GM12878 (cell line): ENCODE measurements at regions not wholly inside any gene's neighbourhood (a gene's known extent, or its start where the extent isn't known, plus 50 kb on each side); places are given as distances from the start of the nearest gene placed in this dataset.

ENCODE experiments used
- ATAC-seq: fragments of 200-7000 bp; cut with Tn5 transposase; 3 replicates; pipeline ENCODE4 v1.9.1; 2020; ENCODE audit warnings: mild to moderate bottlenecking, moderate library complexity
- BruUV-seq: library from RNA; stranded (reverse); fragments of 400-500 nt; replicated peaks from 2 replicates; lab custom pipeline; 2021; lab: Mats Ljungman, UMichigan
- CTCF ChIA-PET: fragments of 300-600 bp; sonication (Branson Sonifier 250); formaldehyde crosslinking; extraction: SDS; loops from one replicate; lab custom pipeline; 2021; ENCODE audit warnings: inconsistent platforms; lab: Yijun Ruan, JAX
- POLR2A ChIA-PET: fragments of 350-600 bp; formaldehyde crosslinking; extraction: SDS; loops from one replicate; lab custom pipeline; 2021; ENCODE audit warnings: inconsistent platforms; lab: Charles Lee
- RAD21 ChIA-PET: fragments of 300-600 bp; sonication (Branson Sonifier 250); formaldehyde crosslinking; loops from one replicate; lab custom pipeline; 2023; ENCODE audit warnings: antibody characterized with exemption; ENCODE audit not compliant: unreplicated experiment; lab: Charles Lee
- SMC1A ChIA-PET: fragments of 300-600 bp; sonication (Branson Sonifier 250); formaldehyde crosslinking; loops from one replicate; lab custom pipeline; 2023; ENCODE audit not compliant: unreplicated experiment, uncharacterized antibody; lab: Charles Lee
- DNase-seq: peaks from one replicate; pipeline ENCODE4 v3.0.0-alpha.2; 2011; ENCODE audit warnings: low read depth, low spot score
- FAIRE-seq: peaks from 3 replicates; lab custom pipeline; 2011; peaks lifted over from hg19 to GRCh38; lab: Jason Lieb, UNC
- H2AFZ ChIP-seq: 2 replicates; pipeline ENCODE4 v1.6.0; 2011; ENCODE audit warnings: low read depth, low read length, control low read depth; ENCODE audit not compliant: control insufficient read depth
- H3K27ac ChIP-seq: 2 replicates; pipeline ENCODE4 v1.5.1; 2011; ENCODE audit warnings: control low read depth; ENCODE audit not compliant: control insufficient read depth, insufficient read depth
- H3K27me3 ChIP-seq, 2 experiments: replicated peaks in 1 of 2; 2 replicates each; pipeline versions ENCODE4 v1.6.0 to v1.6.1; 2011; ENCODE audit warnings: low read length in 1 of 2; ENCODE audit not compliant: control insufficient read depth in 2 of 2, insufficient read depth in 2 of 2
- H3K36me3 ChIP-seq, 2 experiments: 2 replicates each; pipeline ENCODE4 v1.5.1; 2011; ENCODE audit warnings: low read length in 1 of 2; ENCODE audit not compliant: control insufficient read depth in 2 of 2, insufficient read depth in 2 of 2
- H3K4me1 ChIP-seq: 2 replicates; pipeline ENCODE4 v1.6.1; 2011; ENCODE audit warnings: mild to moderate bottlenecking, low read length, moderate library complexity, mixed read lengths; ENCODE audit not compliant: control insufficient read depth, insufficient read depth
- H3K4me2 ChIP-seq: 2 replicates; pipeline ENCODE4 v1.6.0; 2011; ENCODE audit warnings: control low read depth; ENCODE audit not compliant: control insufficient read depth, insufficient read depth
- H3K4me3 ChIP-seq: fragments of 200-600 bp; sonication (generic); 2 replicates; pipeline ENCODE4 v1.5.1; 2016
- H3K79me2 ChIP-seq: 2 replicates; pipeline ENCODE4 v1.6.0; 2011; ENCODE audit warnings: low read length; ENCODE audit not compliant: control insufficient read depth, insufficient read depth
- H3K9ac ChIP-seq: 2 replicates; pipeline ENCODE4 v1.8.0; 2011; ENCODE audit warnings: low read length, control low read depth, mixed read lengths; ENCODE audit not compliant: control insufficient read depth, insufficient read depth
- H3K9me3 ChIP-seq: replicated peaks from 3 replicates; pipeline ENCODE4 v1.5.1; 2011; ENCODE audit warnings: mild to moderate bottlenecking, low read length; ENCODE audit not compliant: control insufficient read depth, insufficient read depth
- H4K20me1 ChIP-seq: 2 replicates; pipeline ENCODE4 v1.6.0; 2011; ENCODE audit not compliant: control insufficient read depth, insufficient read depth
- CBX3 ChIP-seq: fragments of 200-600 bp; sonication (generic); IDR thresholded peaks from 2 replicates; pipeline ENCODE4 v1.6.1; 2016; ENCODE audit warnings: low read depth, borderline replicate concordance
- CEBPB ChIP-seq, 2 experiments: fragments of 150-350 bp in 1 of 2; IDR thresholded peaks; 2 replicates each; pipeline ENCODE4 v1.6.1; 2012 to 2014; ENCODE audit warnings: low read depth in 2 of 2, low read length in 2 of 2, borderline replicate concordance in 1 of 2, inconsistent platforms in 1 of 2
- E4F1 ChIP-seq: fragments of 450-650 bp; IDR thresholded peaks from 2 replicates; pipeline ENCODE4 v1.6.1; 2018; ENCODE audit warnings: borderline replicate concordance, mild to moderate bottlenecking; ENCODE audit not compliant: partially characterized antibody
- HDAC6 ChIP-seq: fragments of 200-600 bp; sonication (generic); IDR thresholded peaks from one replicate; pipeline ENCODE4 v1.8.0; 2017; ENCODE audit warnings: antibody characterized with exemption; ENCODE audit not compliant: unreplicated experiment
- KLF5 ChIP-seq: fragments of 450-650 bp; IDR thresholded peaks from 2 replicates; pipeline ENCODE4 v1.6.1; 2014; ENCODE audit warnings: mild to moderate bottlenecking; ENCODE audit not compliant: partially characterized antibody
- POLR2A ChIP-seq: IDR thresholded peaks from 2 replicates; pipeline ENCODE4 v1.6.1; 2011; ENCODE audit warnings: low read depth, mild to moderate bottlenecking, low read length
- RBBP5 ChIP-seq: fragments of 200-600 bp; sonication (generic); conservative IDR thresholded peaks from 2 replicates; pipeline ENCODE4 v1.6.1; 2016
- SMAD5 ChIP-seq: IDR thresholded peaks from 2 replicates; pipeline ENCODE4 v1.6.1; 2016; ENCODE audit warnings: antibody characterized with exemption, low read depth
- WGBS: methylation state at CpG from one replicate; pipeline ENCODE4 v1.1.6; 2016; ENCODE audit warnings: low lambda C conversion rate; ENCODE audit not compliant: insufficient replicate concordance, insufficient coverage; ENCODE audit errors: missing lambda C conversion rate; 5-methylcytosine and 5-hydroxymethylcytosine counted together
- in situ Hi-C: fragments of 300-500 bp; cut with MboI; formaldehyde crosslinking; loops from 9 replicates; pipeline ENCODE4 v1.14.3; 2018; ENCODE audit warnings: mixed read lengths
- intact Hi-C: fragments of 100-400 bp; cut with micrococcal nuclease; formaldehyde crosslinking; loops from one replicate; pipeline ENCODE4 v1.14.2; 2022; ENCODE audit not compliant: unreplicated experiment
- TF ChIP-seq, protein P1 (sequence below), 3 experiments: IDR thresholded peaks in 2 of 3; conservative IDR thresholded peaks in 1 of 3; 2 replicates each; pipeline ENCODE4 v1.5.1; 2011; ENCODE audit warnings: low read depth in 3 of 3, low read length in 3 of 3, mild to moderate bottlenecking in 3 of 3, control low read depth in 2 of 3, moderate library complexity in 2 of 3, inconsistent platforms in 1 of 3, mixed read lengths in 1 of 3; ENCODE audit not compliant: control insufficient read depth in 2 of 3, insufficient read depth in 1 of 3; ENCODE audit errors: extremely low read depth in 1 of 3
- TF ChIP-seq, protein P2 (sequence below): IDR thresholded peaks from 2 replicates; pipeline ENCODE4 v1.6.1; 2011; ENCODE audit warnings: borderline replicate concordance, low read depth, mild to moderate bottlenecking, moderate library complexity, mixed read lengths, low read length; ENCODE audit not compliant: insufficient read depth; ENCODE audit errors: extremely low read length

- ChIA-PET RAD21 (no interaction called here), SMC1A (no interaction called here), CTCF (no interaction called here), POLR2A (no interaction called here)
- no peak for TF ChIP-seq RBBP5
- in situ Hi-C loops (no loop called here), intact Hi-C loops (no loop called here)
- DNase-seq: no peak
- no peak overlapping the region for H3K27ac ChIP-seq
- no peaks in the 10 kb centered on the region for H3K4me1 ChIP-seq
- no peaks in the 10 kb centered on the region; the same call in 2 of the 3 replicates for H3K9me3 ChIP-seq
- no peak for ATAC-seq
- no peaks in the 10 kb centered on the region for H3K79me2 ChIP-seq
- no peak overlapping the region for H3K4me2 ChIP-seq
- no peaks in the 10 kb centered on the region for H3K27me3 ChIP-seq
- H3K4me3 ChIP-seq: no peak overlapping the region
- no peak for FAIRE-seq
- H3K9ac ChIP-seq: no peak overlapping the region
- no peaks in the 10 kb centered on the region for H3K36me3 ChIP-seq
- H4K20me1 ChIP-seq: no peaks in the 10 kb centered on the region
- 38% methylated on average over 1 of the region's 1 CpG for whole genome bisulfite sequencing
- BruUV-seq: no TSS peak
- H2AFZ ChIP-seq: no peak overlapping the region
Observed at GRCh38 chr6:140789466-140789865, 1343.3 kb upstream of the GJE1 start.

- no peaks in the 10 kb centered on the region for H4K20me1 ChIP-seq
- no peak overlapping the region for H2AFZ ChIP-seq
- FAIRE-seq (no peak), DNase-seq (no peak), ATAC-seq (no peak)
- no peaks in the 10 kb centered on the region for H3K79me2 ChIP-seq
- intact Hi-C loops: no loop called here
- H3K9me3 ChIP-seq: no peaks in the 10 kb centered on the region
- CTCF ChIA-PET: interaction anchor here (0.6 kb wide), 1 partner anchor 27 kb away, joined by 3 read pairs; no protein-coding TSS in a partner anchor
- POLR2A ChIA-PET: no interaction called here
- no peaks in the 10 kb centered on the region for H3K27me3 ChIP-seq
- H3K9ac ChIP-seq: no peak overlapping the region
- BruUV-seq: no TSS peak
- RAD21 ChIA-PET: no interaction called here
- H3K27ac ChIP-seq: no peak overlapping the region
- no peak overlapping the region for H3K4me2 ChIP-seq
- SMC1A ChIA-PET: interaction anchor here (1.7 kb wide), 1 partner anchor 778 kb away, joined by 5 read pairs; no protein-coding TSS in a partner anchor
- H3K36me3 ChIP-seq: no peaks in the 10 kb centered on the region
- in situ Hi-C loops: no loop called here
- H3K4me1 ChIP-seq: no peaks in the 10 kb centered on the region
- 21% methylated on average over 1 of the region's 1 CpG for WGBS
- H3K4me3 ChIP-seq: no peak overlapping the region
- TF ChIP-seq CEBPB (IDR thresholded peaks at IDR 0.05; ENCODE audit: borderline replicate concordance in 1 of 2, low read depth in 2 of 2, low read length in 2 of 2): no peak
- no peak for TF ChIP-seq HDAC6
- no peak for TF ChIP-seq CBX3
- TF ChIP-seq, protein P1, sequence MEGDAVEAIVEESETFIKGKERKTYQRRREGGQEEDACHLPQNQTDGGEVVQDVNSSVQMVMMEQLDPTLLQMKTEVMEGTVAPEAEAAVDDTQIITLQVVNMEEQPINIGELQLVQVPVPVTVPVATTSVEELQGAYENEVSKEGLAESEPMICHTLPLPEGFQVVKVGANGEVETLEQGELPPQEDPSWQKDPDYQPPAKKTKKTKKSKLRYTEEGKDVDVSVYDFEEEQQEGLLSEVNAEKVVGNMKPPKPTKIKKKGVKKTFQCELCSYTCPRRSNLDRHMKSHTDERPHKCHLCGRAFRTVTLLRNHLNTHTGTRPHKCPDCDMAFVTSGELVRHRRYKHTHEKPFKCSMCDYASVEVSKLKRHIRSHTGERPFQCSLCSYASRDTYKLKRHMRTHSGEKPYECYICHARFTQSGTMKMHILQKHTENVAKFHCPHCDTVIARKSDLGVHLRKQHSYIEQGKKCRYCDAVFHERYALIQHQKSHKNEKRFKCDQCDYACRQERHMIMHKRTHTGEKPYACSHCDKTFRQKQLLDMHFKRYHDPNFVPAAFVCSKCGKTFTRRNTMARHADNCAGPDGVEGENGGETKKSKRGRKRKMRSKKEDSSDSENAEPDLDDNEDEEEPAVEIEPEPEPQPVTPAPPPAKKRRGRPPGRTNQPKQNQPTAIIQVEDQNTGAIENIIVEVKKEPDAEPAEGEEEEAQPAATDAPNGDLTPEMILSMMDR (IDR thresholded peaks at IDR 0.05 in 2 of 3, conservative IDR thresholded peaks at IDR 0.05 in 1 of 3; ENCODE audit: control insufficient read depth in 2 of 3, extremely low read depth in 1 of 3, insufficient read depth in 1 of 3, low read depth in 3 of 3, low read length in 3 of 3): no peak
- TF ChIP-seq POLR2A: no peak
- TF ChIP-seq, protein P2, sequence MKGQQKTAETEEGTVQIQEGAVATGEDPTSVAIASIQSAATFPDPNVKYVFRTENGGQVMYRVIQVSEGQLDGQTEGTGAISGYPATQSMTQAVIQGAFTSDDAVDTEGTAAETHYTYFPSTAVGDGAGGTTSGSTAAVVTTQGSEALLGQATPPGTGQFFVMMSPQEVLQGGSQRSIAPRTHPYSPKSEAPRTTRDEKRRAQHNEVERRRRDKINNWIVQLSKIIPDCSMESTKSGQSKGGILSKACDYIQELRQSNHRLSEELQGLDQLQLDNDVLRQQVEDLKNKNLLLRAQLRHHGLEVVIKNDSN: no peak
- TF ChIP-seq E4F1: no peak
- no peak for TF ChIP-seq SMAD5
- no peak for TF ChIP-seq KLF5
Observed at GRCh38 chr6:140785926-140786325, 1346.8 kb upstream of the GJE1 start.
